Fibroblast of lung (primary cell): ENCODE measurements at regions not wholly inside any gene's neighbourhood (a gene's known extent, or its start where the extent isn't known, plus 50 kb on each side); places are given as distances from the start of the nearest gene placed in this dataset.

ENCODE experiments used
- EZH2 ChIP-seq: IDR thresholded peaks from 2 replicates; pipeline ENCODE4 v1.5.1; 2012; ENCODE audit warnings: low read length, control low read depth, mild to moderate bottlenecking; ENCODE audit errors: missing control alignments
- TF ChIP-seq, protein P1 (sequence below), 2 donors: IDR thresholded peaks in 1 of 2; conservative IDR thresholded peaks in 1 of 2; 1 replicate in 1 of 2; 2 replicates in 1 of 2; pipeline ENCODE4 v1.5.1; 2011 to 2012; ENCODE audit warnings: low read length in 2 of 2, control low read depth in 1 of 2, inconsistent platforms in 1 of 2, low read depth in 1 of 2, mild to moderate bottlenecking in 1 of 2

GRCh38 chr13:111022241-111022640 lies 92.9 kb upstream of the ARHGEF7 start:
- TF ChIP-seq, protein P1, sequence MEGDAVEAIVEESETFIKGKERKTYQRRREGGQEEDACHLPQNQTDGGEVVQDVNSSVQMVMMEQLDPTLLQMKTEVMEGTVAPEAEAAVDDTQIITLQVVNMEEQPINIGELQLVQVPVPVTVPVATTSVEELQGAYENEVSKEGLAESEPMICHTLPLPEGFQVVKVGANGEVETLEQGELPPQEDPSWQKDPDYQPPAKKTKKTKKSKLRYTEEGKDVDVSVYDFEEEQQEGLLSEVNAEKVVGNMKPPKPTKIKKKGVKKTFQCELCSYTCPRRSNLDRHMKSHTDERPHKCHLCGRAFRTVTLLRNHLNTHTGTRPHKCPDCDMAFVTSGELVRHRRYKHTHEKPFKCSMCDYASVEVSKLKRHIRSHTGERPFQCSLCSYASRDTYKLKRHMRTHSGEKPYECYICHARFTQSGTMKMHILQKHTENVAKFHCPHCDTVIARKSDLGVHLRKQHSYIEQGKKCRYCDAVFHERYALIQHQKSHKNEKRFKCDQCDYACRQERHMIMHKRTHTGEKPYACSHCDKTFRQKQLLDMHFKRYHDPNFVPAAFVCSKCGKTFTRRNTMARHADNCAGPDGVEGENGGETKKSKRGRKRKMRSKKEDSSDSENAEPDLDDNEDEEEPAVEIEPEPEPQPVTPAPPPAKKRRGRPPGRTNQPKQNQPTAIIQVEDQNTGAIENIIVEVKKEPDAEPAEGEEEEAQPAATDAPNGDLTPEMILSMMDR (conservative IDR thresholded peaks at IDR 0.05 in 1 of 2, IDR thresholded peaks at IDR 0.05 in 1 of 2; ENCODE audit: low read depth in 1 of 2, low read length in 2 of 2), result no peak
- TF ChIP-seq EZH2, result no peak
